Esophagus (tissue), 2 donors: ENCODE measurements at regions not wholly inside any gene's neighbourhood (a gene's known extent, or its start where the extent isn't known, plus 50 kb on each side); places are given as distances from the start of the nearest gene placed in this dataset.

ENCODE experiments used
- H3K27ac ChIP-seq, 2 donors: one replicate each; pipeline ENCODE4 v1.5.1; 2013; ENCODE audit warnings: low read depth in 2 of 2, mild to moderate bottlenecking in 2 of 2, inconsistent platforms in 1 of 2, low read length in 1 of 2, moderate library complexity in 1 of 2
- H3K27me3 ChIP-seq, 2 donors: one replicate each; pipeline ENCODE4 v1.6.1; 2013; ENCODE audit warnings: low read length in 2 of 2, control low read depth in 1 of 2, mild to moderate bottlenecking in 1 of 2; ENCODE audit not compliant: insufficient read depth in 2 of 2, control insufficient read depth in 1 of 2
- H3K36me3 ChIP-seq, 2 donors: one replicate each; pipeline ENCODE4 v1.6.1; 2013; ENCODE audit warnings: low read length in 1 of 2; ENCODE audit not compliant: control insufficient read depth in 2 of 2, insufficient read depth in 2 of 2
- H3K4me1 ChIP-seq, 2 donors: one replicate each; pipeline ENCODE4 v1.6.1; 2013; ENCODE audit warnings: low read length in 1 of 2; ENCODE audit not compliant: control insufficient read depth in 2 of 2, insufficient read depth in 2 of 2
- H3K4me3 ChIP-seq, 2 donors: one replicate each; pipeline ENCODE4 v1.5.1; 2013; ENCODE audit warnings: low read length in 2 of 2, mild to moderate bottlenecking in 2 of 2, low read depth in 1 of 2, moderate library complexity in 1 of 2
- H3K9me3 ChIP-seq, 2 donors: one replicate each; pipeline ENCODE4 v1.6.1; 2013; ENCODE audit warnings: mild to moderate bottlenecking in 2 of 2, low read depth in 1 of 2, low read length in 1 of 2, moderate library complexity in 1 of 2; ENCODE audit not compliant: control insufficient read depth in 2 of 2, insufficient read depth in 1 of 2
- WGBS, 2 donors: extraction: QIAGEN DNeasy Blood & Tissue Kit; methylation state at CpG; one replicate each; pipeline ENCODE4 v1.1.7; 2013; 5-methylcytosine and 5-hydroxymethylcytosine counted together
- donor health status: healthy with polysubstance abuse.
- donor health status: Bipolar disorder and iron deficiency.

DNA sequence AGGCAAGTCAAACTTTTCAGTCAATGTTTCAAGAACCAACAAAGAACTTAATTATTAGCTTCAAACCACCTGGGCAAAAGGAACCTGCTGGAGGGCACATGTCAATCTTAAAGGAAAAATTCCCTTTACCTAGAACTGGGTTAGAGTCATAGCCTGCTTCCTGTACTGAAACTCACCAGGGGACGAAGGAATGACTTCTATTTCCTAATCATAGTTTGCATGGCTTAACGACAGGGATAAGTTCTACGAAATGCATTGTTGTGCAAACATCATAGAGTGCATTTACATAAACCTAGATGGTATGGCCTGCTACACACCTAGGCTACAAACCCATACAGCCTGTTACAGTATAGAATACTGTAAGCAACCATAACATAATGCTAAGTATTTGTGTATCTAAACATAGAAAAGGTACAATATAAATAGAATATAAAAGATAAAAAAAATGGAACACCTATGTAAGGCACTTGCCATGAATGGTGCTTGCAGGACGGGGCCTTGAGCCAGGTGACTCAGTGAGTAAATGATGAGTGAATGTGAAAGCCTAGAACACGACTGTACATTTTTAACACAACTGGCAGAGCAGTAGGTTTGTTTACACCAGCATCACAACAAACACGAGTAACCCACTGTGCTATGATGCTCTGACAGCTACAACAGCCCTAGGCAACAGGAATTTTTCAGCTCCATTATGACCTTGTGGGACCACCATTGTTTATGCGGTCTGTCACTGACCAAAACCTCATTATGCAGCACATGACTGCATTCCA is 234.9 kb upstream of the CAND1 start:
- no peaks in the 10 kb centered on the region for H3K27me3 ChIP-seq
- H3K4me3 ChIP-seq: no peak overlapping the region
- no peak overlapping the region for H3K27ac ChIP-seq
- H3K9me3 ChIP-seq: no peaks in the 10 kb centered on the region
- no peaks in the 10 kb centered on the region for H3K36me3 ChIP-seq
- no peaks in the 10 kb centered on the region for H3K4me1 ChIP-seq
- WGBS, 2 donors: 32 to 46% methylated on average over 7 of the region's 7 CpGs

DNA sequence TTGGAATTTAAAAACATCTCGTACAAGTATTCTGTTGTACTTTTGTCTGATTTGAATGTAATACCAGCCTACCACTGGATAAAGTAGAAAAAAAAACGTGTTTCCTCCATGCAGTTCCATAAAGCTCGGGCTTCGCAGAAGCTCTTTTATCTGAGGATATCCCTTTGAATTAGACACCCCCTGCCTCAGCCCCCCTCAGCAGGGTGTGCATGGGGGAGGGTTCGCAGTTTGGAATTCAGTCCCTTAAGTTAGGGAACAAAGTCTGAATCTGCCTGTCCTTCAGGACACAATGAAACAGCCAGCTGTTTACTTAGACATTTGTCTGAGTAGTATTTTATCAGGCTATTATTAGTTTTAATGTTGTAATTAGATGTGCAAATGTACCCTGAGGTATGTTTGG is 234.0 kb upstream of the CAND1 start:
- H3K36me3 ChIP-seq: no peaks in the 10 kb centered on the region
- no peak overlapping the region for H3K27ac ChIP-seq
- no peaks in the 10 kb centered on the region for H3K27me3 ChIP-seq
- no peak overlapping the region for H3K4me3 ChIP-seq
- WGBS, 2 donors: 64% methylated on average over 5 of the region's 5 CpGs
- no peaks in the 10 kb centered on the region for H3K4me1 ChIP-seq
- H3K9me3 ChIP-seq: no peaks in the 10 kb centered on the region

- H3K36me3 ChIP-seq: no peaks in the 10 kb centered on the region
- H3K4me1 ChIP-seq: peaks cover 0 to 5% of the 10 kb centered on the region in 2 donors
- WGBS, 2 donors: 69 to 92% methylated on average over 2 of the region's 2 CpGs
- H3K9me3 ChIP-seq: no peaks in the 10 kb centered on the region
- no peak overlapping the region for H3K27ac ChIP-seq
- H3K27me3 ChIP-seq: no peaks in the 10 kb centered on the region
- no peak overlapping the region for H3K4me3 ChIP-seq
Observed at GRCh38 chr12:67038486-67038885, 230.7 kb upstream of the CAND1 start.

GRCh38 chr12:67039995-67040860 is 228.9 kb upstream of the CAND1 start:
- Histone ChIP-seq H3K4me3 (no peak overlapping the region), H3K9me3 (no peaks in the 10 kb centered on the region), H3K4me1 (peaks cover 0 to 5% of the 10 kb centered on the region in 2 donors), H3K36me3 (no peaks in the 10 kb centered on the region), H3K27ac (no peak overlapping the region), H3K27me3 (no peaks in the 10 kb centered on the region)
- 68 to 70% methylated on average over 8 of the region's 8 CpGs for WGBS, 2 donors

DNA sequence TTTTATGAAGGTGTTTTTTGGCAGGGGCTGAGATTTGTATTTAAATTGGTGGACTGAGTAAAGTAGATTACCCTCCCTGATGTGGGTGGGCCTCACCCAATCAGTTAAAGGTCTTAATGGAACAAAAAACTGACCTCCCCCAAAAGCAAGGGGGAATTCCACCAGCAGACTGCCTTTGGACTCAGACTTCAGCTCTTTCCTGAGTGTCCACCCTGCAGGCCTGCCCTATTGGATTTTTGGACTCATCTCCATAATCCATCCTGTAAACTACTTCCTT is 228.4 kb upstream of the CAND1 start:
- Histone ChIP-seq H3K4me3 (no peak overlapping the region), H3K27ac (no peak overlapping the region), H3K27me3 (no peaks in the 10 kb centered on the region), H3K4me1 (peaks cover 0 to 5% of the 10 kb centered on the region in 2 donors), H3K9me3 (no peaks in the 10 kb centered on the region), H3K36me3 (no peaks in the 10 kb centered on the region)

DNA sequence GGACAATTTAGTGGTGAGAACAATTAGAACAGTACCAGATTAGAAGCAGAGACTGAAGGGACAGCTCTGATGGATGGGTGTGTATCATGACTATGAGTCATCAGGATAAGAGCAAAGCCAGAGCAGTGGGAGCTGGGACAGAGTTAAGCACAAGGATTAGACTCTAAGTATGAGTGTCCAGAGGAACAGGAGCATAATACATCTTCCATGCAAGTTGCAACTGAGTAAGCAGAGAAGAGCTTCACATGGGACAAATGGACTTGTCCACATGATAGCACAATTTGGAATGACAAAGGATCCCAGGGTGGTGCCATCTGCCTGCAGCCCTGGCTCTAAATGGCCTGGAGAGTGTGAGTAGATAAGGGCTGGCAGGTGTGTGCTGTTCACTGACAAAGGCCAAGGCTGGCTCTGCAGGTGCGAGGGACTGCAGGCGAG is 226.4 kb upstream of the CAND1 start:
- no peak overlapping the region for H3K27ac ChIP-seq
- H3K9me3 ChIP-seq: no peaks in the 10 kb centered on the region
- H3K4me1 ChIP-seq: peaks cover 0 to 5% of the 10 kb centered on the region in 2 donors
- 86 to 93% methylated on average over 2 of the region's 2 CpGs for WGBS, 2 donors
- H3K4me3 ChIP-seq: no peak overlapping the region
- H3K27me3 ChIP-seq: no peaks in the 10 kb centered on the region
- no peaks in the 10 kb centered on the region for H3K36me3 ChIP-seq

GRCh38 chr12:67043771-67044170 is 225.4 kb upstream of the CAND1 start:
- Histone ChIP-seq H3K9me3 (no peaks in the 10 kb centered on the region), H3K27ac (no peak overlapping the region), H3K27me3 (no peaks in the 10 kb centered on the region), H3K36me3 (no peaks in the 10 kb centered on the region), H3K4me3 (no peak overlapping the region), H3K4me1 (peaks cover 0 to 5% of the 10 kb centered on the region in 2 donors)
- 22 to 23% methylated on average over 1 of the region's 1 CpG for WGBS, 2 donors

DNA sequence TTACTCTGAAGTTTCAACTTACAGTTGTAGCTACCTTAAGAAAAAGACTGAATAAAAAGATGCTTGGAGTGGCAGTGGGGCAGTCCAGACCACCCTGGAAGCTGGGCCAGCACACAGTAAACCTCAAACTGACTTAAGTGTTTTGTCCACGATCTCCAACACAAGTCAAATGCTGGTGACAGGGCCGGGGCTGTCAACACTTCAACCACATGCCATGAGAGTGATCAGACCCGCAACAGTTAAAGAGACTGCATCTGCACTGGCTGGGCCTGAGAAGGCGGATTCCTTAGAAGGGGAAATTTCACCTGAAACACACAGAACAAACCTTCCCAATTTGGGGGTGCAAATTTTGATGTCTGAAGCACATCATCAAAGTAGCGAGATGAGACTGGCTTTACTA is 223.5 kb upstream of the CAND1 start:
- Histone ChIP-seq H3K4me1 (peaks cover 0 to 5% of the 10 kb centered on the region in 2 donors), H3K4me3 (no peak overlapping the region), H3K36me3 (no peaks in the 10 kb centered on the region), H3K27me3 (no peaks in the 10 kb centered on the region), H3K9me3 (no peaks in the 10 kb centered on the region), H3K27ac (no peak overlapping the region)
- 91 to 92% methylated on average over 5 of the region's 5 CpGs for WGBS, 2 donors

- no peaks in the 10 kb centered on the region for H3K36me3 ChIP-seq
- H3K27me3 ChIP-seq: no peaks in the 10 kb centered on the region
- H3K4me3 ChIP-seq: no peak overlapping the region
- 86 to 88% methylated on average over 4 of the region's 4 CpGs for WGBS, 2 donors
- no peaks in the 10 kb centered on the region for H3K9me3 ChIP-seq
- peaks cover 0 to 5% of the 10 kb centered on the region in 2 donors for H3K4me1 ChIP-seq
- H3K27ac ChIP-seq: no peak overlapping the region
Observed at GRCh38 chr12:67046062-67046461, 223.1 kb upstream of the CAND1 start.

DNA sequence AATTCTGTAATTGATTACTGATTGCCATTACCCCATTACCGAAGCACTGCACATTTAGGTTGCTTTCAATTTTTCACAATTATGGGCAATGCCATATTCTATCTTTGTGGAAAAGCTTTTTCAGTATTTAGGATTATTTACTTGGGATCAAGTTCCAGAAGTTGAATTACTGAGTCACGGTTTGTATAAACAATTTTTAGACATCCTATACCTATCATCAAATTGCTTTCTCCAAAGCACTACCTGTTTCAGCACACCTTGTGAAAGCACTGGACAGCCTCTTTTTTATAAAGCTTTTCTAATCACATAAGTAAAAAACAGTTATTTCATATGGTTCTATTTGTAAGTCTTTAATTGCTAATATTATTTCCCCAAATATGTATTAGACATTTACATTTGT is 221.5 kb upstream of the CAND1 start:
- H3K27me3 ChIP-seq: no peaks in the 10 kb centered on the region
- WGBS, 2 donors: 80 to 82% methylated on average over 2 of the region's 2 CpGs
- H3K27ac ChIP-seq: no peak overlapping the region
- peaks cover 0 to 3% of the 10 kb centered on the region in 2 donors for H3K4me1 ChIP-seq
- H3K4me3 ChIP-seq: no peak overlapping the region
- H3K9me3 ChIP-seq: no peaks in the 10 kb centered on the region
- H3K36me3 ChIP-seq: no peaks in the 10 kb centered on the region
